OCI-LY1 (cell line): ENCODE measurements at regions not wholly inside any gene's neighbourhood (a gene's known extent, or its start where the extent isn't known, plus 50 kb on each side); places are given as distances from the start of the nearest gene placed in this dataset.

Experiments used
- H2AFZ ChIP-seq: fragments of 200-600 bp; sonication (generic), shearing (Covaris generic); 2 replicates; pipeline ENCODE4 v1.6.0; 2014; ENCODE audit warnings: antibody characterized with exemption, mild to moderate bottlenecking, low read length
- H3F3A ChIP-seq: fragments of 200-600 bp; sonication (generic), shearing (Covaris generic); 2 replicates; pipeline ENCODE4 v1.6.0; 2014; ENCODE audit warnings: mild to moderate bottlenecking, antibody characterized with exemption, low read length, moderate library complexity; ENCODE audit not compliant: insufficient read depth
- H3K27ac ChIP-seq: fragments of 200-600 bp; sonication (generic); 2 replicates; pipeline ENCODE4 v1.5.1; 2014; ENCODE audit warnings: low read length, mixed run types, mild to moderate bottlenecking, low read depth; ENCODE audit not compliant: poor library complexity, severe bottlenecking
- H3K27me3 ChIP-seq: fragments of 200-600 bp; sonication (generic); 2 replicates; pipeline ENCODE4 v1.6.0; 2014; ENCODE audit warnings: antibody characterized with exemption, mild to moderate bottlenecking, low read length, moderate library complexity; ENCODE audit not compliant: insufficient read depth
- H3K36me3 ChIP-seq: fragments of 200-600 bp; sonication (generic); 2 replicates; pipeline ENCODE4 v1.6.1; 2014; ENCODE audit warnings: mild to moderate bottlenecking, antibody characterized with exemption, low read length, moderate library complexity, mixed read lengths; ENCODE audit not compliant: insufficient read depth
- H3K4me1 ChIP-seq: fragments of 200-600 bp; sonication (generic); 2 replicates; pipeline ENCODE4 v1.5.1; 2014; ENCODE audit warnings: mild to moderate bottlenecking, low read length, moderate library complexity; ENCODE audit not compliant: insufficient read depth, severe bottlenecking
- H3K4me2 ChIP-seq: fragments of 200-600 bp; sonication (generic), shearing (Covaris generic); 2 replicates; pipeline ENCODE4 v1.6.1; 2014; ENCODE audit warnings: low read length
- H3K4me3 ChIP-seq: fragments of 200-600 bp; sonication (generic); 2 replicates; pipeline ENCODE4 v1.5.1; 2014; ENCODE audit warnings: low read length, low read depth, mild to moderate bottlenecking, mixed read lengths; ENCODE audit not compliant: poor library complexity, severe bottlenecking
- H3K79me2 ChIP-seq: fragments of 200-600 bp; shearing (Covaris generic); 2 replicates; pipeline ENCODE4 v1.6.1; 2016; ENCODE audit warnings: mixed run types, low read length, mixed read lengths; ENCODE audit not compliant: insufficient read depth
- H3K9ac ChIP-seq: fragments of 200-600 bp; sonication (generic), shearing (Covaris generic); 2 replicates; pipeline ENCODE4 v1.6.1; 2014; ENCODE audit warnings: mild to moderate bottlenecking, low read length, mixed read lengths
- H3K9me2 ChIP-seq: fragments of 200-600 bp; sonication (generic), shearing (Covaris generic); 2 replicates; pipeline ENCODE4 v1.6.1; 2014; ENCODE audit warnings: low read depth, mild to moderate bottlenecking, low read length, mixed read lengths
- H3K9me3 ChIP-seq: fragments of 200-600 bp; shearing (Covaris generic); 2 replicates; pipeline ENCODE4 v1.6.1; 2014; ENCODE audit warnings: low read length, mixed read lengths
- H4K20me1 ChIP-seq: fragments of 200-600 bp; sonication (generic), shearing (Covaris generic); 2 replicates; pipeline ENCODE4 v1.6.0; 2016; ENCODE audit warnings: mild to moderate bottlenecking, low read length; ENCODE audit not compliant: insufficient read depth
- CTCF ChIP-seq: fragments of 200-600 bp; sonication (generic), shearing (Covaris generic); IDR thresholded peaks from 2 replicates; pipeline ENCODE4 v1.5.1; 2017; ENCODE audit warnings: mild to moderate bottlenecking, antibody characterized with exemption, low read length, moderate library complexity, mixed read lengths
- EZH2 ChIP-seq: fragments of 200-600 bp; sonication (generic), shearing (Covaris generic); IDR thresholded peaks from 2 replicates; pipeline ENCODE4 v1.8.0; 2017; ENCODE audit warnings: borderline replicate concordance, mixed run types, mild to moderate bottlenecking, antibody characterized with exemption, low read length, moderate library complexity, mixed read lengths

GRCh38 chr4:145307120-145307519 is 126.7 kb upstream of the OTUD4 start:
- Histone ChIP-seq H4K20me1 (no peaks in the 10 kb centered on the region), H3K36me3 (no peaks in the 10 kb centered on the region), H3F3A (no peaks in the 10 kb centered on the region), H3K9ac (no peak overlapping the region), H3K27me3 (no peaks in the 10 kb centered on the region), H3K9me2 (no peaks in the 10 kb centered on the region), H3K27ac (peak overlapping the region; percentile 50), H3K4me3 (no peak overlapping the region), H2AFZ (peak overlapping the region; percentile 92; the same call in 1 of the 2 replicates), H3K79me2 (no peaks in the 10 kb centered on the region), H3K9me3 (0 out of 2 replicates have a peak, but pooled peaks cover 3% of the 10 kb centered on the region), H3K4me1 (peaks cover 58% of the 10 kb centered on the region), H3K4me2 (no peak overlapping the region; the same call in 1 of the 2 replicates)
- no peak for TF ChIP-seq EZH2
- no peak for TF ChIP-seq CTCF

- Histone ChIP-seq H3K4me2 (no peak overlapping the region), H3K27me3 (no peaks in the 10 kb centered on the region), H2AFZ (peak overlapping the region; percentile 5; the same call in 1 of the 2 replicates), H3K79me2 (no peaks in the 10 kb centered on the region), H3K4me3 (no peak overlapping the region), H3K27ac (no peak overlapping the region), H4K20me1 (no peaks in the 10 kb centered on the region), H3K9me2 (no peaks in the 10 kb centered on the region), H3F3A (peaks cover 12% of the 10 kb centered on the region), H3K4me1 (peaks cover 56% of the 10 kb centered on the region), H3K9ac (no peak overlapping the region), H3K36me3 (no peaks in the 10 kb centered on the region), H3K9me3 (no peaks in the 10 kb centered on the region)
- TF ChIP-seq CTCF (no peak), EZH2 (no peak)
These were observed 122.3 kb upstream of the OTUD4 start for GRCh38 chr4:145302725-145303124.

- no peaks in the 10 kb centered on the region for H3K36me3 ChIP-seq
- H3K27me3 ChIP-seq: no peaks in the 10 kb centered on the region
- no peaks in the 10 kb centered on the region for H3K79me2 ChIP-seq
- H2AFZ ChIP-seq: no peak overlapping the region
- H3K27ac ChIP-seq: peak overlapping the region; percentile 99
- no peak overlapping the region for H3K9ac ChIP-seq
- H3K4me2 ChIP-seq: no peak overlapping the region
- H3K4me3 ChIP-seq: no peak overlapping the region
- no peaks in the 10 kb centered on the region for H3K9me3 ChIP-seq
- TF ChIP-seq EZH2 (no peak), CTCF (no peak)
- no peaks in the 10 kb centered on the region for H3K9me2 ChIP-seq
- no peaks in the 10 kb centered on the region for H4K20me1 ChIP-seq
- peaks cover 12% of the 10 kb centered on the region for H3F3A ChIP-seq
- H3K4me1 ChIP-seq: peaks cover 56% of the 10 kb centered on the region
These were observed 121.1 kb upstream of the OTUD4 start for GRCh38 chr4:145301386-145302080.
